HG02798 (cell line): ENCODE measurements at regions not wholly inside any gene's neighbourhood (a gene's known extent, or its start where the extent isn't known, plus 50 kb on each side); places are given as distances from the start of the nearest gene placed in this dataset.
"Not testable (repeated sequence)": the region's sequence is repeated elsewhere in the genome, so short reads cannot be mapped to it uniquely, and the experiment has no call there.

ENCODE experiments used
- ATAC-seq: cut with Tn5 transposase; IDR thresholded peaks from one replicate; pipeline ENCODE4 v1.9.1; 2021; ENCODE audit warnings: mild to moderate bottlenecking; ENCODE audit not compliant: unreplicated experiment, poor library complexity

DNA sequence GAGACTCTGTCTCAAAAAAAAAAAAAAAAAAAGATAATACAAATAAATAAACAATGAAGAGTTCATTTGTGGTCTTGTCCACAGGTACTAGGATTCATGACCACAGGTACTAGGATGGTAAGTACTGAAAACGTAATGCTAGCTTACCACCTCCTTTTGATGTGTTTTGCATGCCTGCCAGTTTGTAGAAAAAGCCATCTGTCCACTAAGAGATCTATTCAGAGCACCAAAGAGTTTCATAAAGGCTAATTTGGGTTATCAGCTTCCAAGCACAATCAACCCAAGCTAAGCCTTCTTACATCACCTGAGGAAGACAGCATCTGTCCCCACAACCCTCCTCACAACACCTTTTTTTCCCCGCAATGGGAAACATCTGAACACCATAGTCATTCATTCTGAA is 477.2 kb downstream of the ZEB2 start:
- no peak for ATAC-seq

GRCh38 chr2:144041612-144042011 is 478.3 kb downstream of the ZEB2 start:
- no peak for ATAC-seq

- no peak for ATAC-seq
Observed at GRCh38 chr2:144040834-144041233, 479.1 kb downstream of the ZEB2 start.

DNA sequence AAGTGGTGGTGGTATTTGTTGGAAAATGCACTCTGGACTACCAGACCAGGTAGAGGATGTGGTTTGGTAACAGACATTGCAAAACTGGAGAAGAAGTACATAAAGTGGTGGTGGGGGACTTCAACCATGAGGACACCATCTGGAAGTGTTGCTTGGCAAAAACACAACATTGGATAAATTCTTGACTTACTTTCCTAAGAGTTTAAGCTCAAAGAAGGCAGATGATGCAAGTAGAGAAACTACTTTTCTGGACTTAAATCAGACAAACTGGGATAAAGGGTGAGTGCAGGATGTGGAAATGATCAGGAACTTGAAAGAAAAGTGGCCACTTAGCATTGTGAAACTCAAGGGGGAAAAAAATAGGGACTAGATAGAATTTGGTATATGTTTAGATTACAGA is 487.4 kb downstream of the ZEB2 start:
- ATAC-seq, result no peak

- ATAC-seq, result no peak
Observed at GRCh38 chr2:144030791-144031190, 489.1 kb downstream of the ZEB2 start.

- ATAC-seq, result no peak
Observed at GRCh38 chr2:144027593-144027992, 492.3 kb downstream of the ZEB2 start.

- no peak for ATAC-seq
Observed at GRCh38 chr2:144026753-144027152, 493.2 kb downstream of the ZEB2 start.

GRCh38 chr2:144020047-144020446 is 499.9 kb downstream of the ZEB2 start:
- ATAC-seq, result no peak

- no peak for ATAC-seq
Observed at GRCh38 chr2:144015655-144016245, 504.2 kb downstream of the ZEB2 start.

GRCh38 chr2:144015036-144015435 is 504.9 kb downstream of the ZEB2 start:
- no peak for ATAC-seq

- ATAC-seq, result no peak
Observed at GRCh38 chr2:144014103-144014502, 505.8 kb downstream of the ZEB2 start.

GRCh38 chr2:144012304-144012703 is 507.6 kb downstream of the ZEB2 start:
- no peak for ATAC-seq

- ATAC-seq, result peak; percentile 50
Observed at GRCh38 chr2:144011553-144011952, 508.4 kb downstream of the ZEB2 start.

GRCh38 chr2:144011098-144011497 is 508.8 kb downstream of the ZEB2 start:
- ATAC-seq, result no peak

DNA sequence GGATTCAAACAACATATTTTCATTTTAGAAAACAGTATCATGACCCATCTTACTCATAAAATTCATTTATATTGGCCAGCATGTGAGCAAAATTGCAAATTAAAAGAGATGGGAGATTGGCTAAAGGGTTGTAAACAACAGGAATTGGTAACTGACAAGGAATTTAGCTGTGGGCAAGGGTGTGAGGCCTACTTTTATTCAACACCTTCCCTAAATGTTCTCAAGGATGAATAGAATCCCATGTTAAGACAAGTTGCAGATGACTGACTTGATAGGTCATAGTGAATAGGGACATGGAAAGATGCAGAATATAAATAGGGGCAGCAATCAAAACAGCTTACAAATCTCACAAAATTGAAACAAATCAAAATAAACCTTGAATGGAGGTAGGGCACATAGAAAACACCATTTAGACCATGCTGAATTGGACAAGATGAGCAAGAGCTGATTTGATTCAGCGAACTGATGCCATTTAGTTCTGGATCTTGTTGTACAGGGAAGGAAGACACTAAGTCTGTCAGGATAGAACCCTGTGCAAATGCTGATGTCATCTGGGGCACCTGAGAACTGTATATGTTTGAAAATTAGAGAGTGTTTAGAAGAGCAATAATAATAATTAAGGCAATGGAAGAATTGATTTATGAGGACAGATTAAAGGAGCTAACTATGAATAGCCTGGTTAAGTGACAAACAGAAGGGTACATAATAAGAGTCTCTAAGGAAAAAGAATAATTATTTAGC is 509.7 kb downstream of the ZEB2 start:
- no peak for ATAC-seq

DNA sequence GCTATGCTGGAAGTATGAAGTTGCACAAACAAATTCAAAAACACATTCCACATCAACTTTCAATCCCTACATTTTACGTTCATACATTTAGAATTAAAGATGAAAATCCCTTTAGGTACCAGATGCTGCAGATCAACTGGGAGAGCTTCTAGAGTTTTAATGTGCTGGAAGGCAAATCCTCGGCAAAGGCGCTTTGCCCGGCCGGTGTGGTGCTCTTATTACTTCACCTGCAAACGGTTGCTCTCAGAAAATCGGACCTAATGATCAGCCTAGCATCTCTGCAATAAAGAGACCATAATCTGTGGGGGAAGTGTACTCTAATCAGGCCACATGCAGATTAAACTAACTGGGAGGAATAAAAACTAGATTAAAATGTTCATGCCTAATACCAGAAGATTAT is 513.8 kb downstream of the ZEB2 start:
- ATAC-seq, result no peak

DNA sequence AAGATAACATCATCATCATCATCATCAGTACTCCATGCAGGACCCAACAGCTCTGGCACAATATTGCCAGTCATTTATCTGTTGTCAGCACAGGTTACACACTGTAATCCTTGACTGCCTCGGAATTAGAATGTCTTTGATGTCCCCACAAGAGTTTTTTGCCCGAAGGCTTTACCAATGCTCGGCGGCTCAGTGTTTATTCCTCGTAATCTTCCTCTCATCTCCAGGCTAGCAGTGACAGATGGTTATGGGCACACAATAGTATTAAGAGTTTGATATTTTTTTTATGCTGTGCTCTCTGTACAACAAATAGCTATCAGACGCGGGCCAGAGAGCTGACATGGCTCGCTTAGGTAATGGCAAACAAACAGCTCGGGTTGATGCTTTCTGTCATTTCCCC is 515.2 kb downstream of the ZEB2 start:
- ATAC-seq, result no peak

GRCh38 chr2:144003460-144004075 is 516.4 kb downstream of the ZEB2 start:
- ATAC-seq, result no peak

GRCh38 chr2:143996974-143997373 is 522.9 kb downstream of the ZEB2 start:
- ATAC-seq, result no peak

GRCh38 chr2:143994961-143995360 is 525.0 kb downstream of the ZEB2 start:
- no peak for ATAC-seq

GRCh38 chr2:143991596-143991995 is 528.3 kb downstream of the ZEB2 start:
- ATAC-seq, result not testable (repeated sequence)

- ATAC-seq, result no peak
Observed at GRCh38 chr2:143988082-143988481, 531.8 kb downstream of the ZEB2 start.
